NCI-H2029 treated with DMSO at 0.1 percent for 48 hours (cell line): ENCODE measurements at regions not wholly inside any gene's neighbourhood (a gene's known extent, or its start where the extent isn't known, plus 50 kb on each side); places are given as distances from the start of the nearest gene placed in this dataset.
A peak's percentile ranks its signal among the peaks of the same experiment; 100 is the strongest.
"Not testable (repeated sequence)": the region's sequence is repeated elsewhere in the genome, so short reads cannot be mapped to it uniquely, and the experiment has no call there.

Source experiments
- DNase-seq: peaks from one replicate; lab custom pipeline; 2025; lab: John Stamatoyannopoulos, UW

- DNase-seq = no peak
Observed at GRCh38 chr18:43341014-43341413, 63.7 kb upstream of the SYT4 start.

DNA sequence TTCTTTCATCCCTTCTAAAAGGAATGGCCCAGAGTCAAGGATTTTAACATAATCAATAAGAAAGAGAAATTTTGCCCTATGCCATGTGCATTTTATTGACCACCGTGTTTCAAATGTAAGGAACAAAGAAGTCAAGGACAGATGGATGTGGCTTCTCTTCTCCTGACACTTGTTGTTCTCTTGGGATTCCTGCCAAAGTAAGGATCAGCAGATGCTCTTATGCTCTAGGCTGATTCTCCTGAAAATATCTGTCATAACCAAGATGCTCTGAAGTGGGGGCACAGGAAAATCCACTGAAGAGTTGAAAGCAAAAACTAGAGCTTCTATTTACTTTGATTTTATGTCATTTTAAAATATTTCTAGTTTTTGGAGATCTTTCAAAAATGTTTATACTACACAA lies 72.9 kb upstream of the SYT4 start:
- no peak for DNase-seq

DNA sequence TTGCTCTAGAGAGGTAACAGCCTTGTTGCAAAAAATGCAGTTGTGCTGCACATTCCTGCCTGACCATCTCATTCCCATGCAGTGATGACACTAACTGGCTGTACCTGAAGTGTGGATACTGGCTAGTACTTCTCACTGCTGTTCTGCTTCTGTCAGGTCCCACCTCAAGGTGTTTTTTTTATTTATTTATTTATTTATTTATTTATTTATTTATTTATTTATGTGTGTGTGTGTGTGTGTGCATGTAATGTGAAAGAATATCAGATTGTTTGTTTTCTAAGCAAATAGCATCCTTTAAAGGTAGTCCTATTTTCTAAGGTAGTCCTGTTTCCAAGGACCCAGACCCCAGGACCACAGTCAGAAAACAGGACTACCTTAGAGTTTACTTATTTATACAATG lies 87.2 kb upstream of the SYT4 start:
- DNase-seq = no peak

GRCh38 chr18:43367895-43368294 lies 90.6 kb upstream of the SYT4 start:
- no peak for DNase-seq

GRCh38 chr18:43369311-43369710 lies 92.0 kb upstream of the SYT4 start:
- DNase-seq = not testable (repeated sequence)

- no peak for DNase-seq
Observed at GRCh38 chr18:43372773-43373172, 95.5 kb upstream of the SYT4 start.

DNA sequence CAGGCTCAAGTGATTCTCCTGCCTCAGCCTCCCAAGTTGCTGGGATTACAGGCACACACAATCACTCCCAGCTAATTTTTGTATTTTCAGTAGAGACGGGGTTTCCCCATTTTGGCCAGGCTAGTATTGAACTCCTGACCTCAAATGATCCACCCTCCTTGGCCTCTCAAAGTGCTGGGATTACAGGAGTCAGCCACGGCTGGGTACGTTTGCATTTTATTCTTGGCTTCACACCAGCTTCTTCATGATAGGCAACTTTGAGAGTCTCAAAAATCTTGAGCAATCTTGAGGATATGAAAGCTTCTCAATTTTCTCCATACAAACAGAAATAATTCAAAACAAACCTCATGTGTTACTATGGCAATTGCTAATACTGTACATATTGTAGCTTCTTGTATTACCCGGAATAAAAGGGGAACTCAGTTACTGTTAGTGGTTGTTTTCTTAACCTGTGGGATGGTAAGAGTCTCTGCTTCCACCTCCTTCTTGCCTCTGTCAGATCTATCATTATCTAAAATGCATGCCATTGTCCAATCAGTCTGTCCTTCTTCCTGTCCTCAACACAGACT lies 102.9 kb upstream of the SYT4 start:
- DNase-seq = no peak

DNA sequence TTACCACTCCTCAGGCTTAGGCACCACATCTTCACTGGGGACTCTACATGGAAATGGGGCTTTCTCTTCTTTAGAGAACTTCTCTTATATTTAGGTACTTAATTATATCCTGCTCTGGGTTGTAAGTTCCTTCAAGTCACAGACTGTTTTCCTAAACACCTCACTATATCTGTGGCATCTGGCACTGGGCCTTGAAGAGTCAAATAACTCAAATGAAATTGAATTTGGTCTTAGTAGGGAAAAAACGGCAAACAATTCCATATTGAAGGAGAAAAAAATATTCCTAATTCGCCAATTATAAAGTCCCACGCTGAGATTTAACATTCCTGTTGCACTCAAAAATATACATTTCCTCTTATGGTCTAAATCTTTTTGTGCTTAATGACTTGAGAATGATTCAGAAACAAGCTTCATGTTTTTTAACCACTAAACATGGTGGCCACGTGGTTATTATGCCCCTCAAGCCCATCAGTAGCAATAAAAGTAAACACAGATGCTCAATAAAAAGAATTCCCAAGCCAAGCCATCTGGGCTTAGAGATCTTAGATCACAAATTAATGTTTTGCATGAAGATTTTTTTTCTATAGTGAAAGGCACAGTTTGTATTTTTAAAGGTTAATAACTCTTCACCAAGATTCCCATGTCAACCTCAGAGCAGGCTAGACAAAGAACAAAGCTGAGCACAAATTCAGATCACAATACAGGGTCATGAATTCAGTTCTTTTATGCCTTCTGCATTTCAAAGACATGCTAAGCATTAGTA lies 105.5 kb upstream of the SYT4 start:
- no peak for DNase-seq

DNA sequence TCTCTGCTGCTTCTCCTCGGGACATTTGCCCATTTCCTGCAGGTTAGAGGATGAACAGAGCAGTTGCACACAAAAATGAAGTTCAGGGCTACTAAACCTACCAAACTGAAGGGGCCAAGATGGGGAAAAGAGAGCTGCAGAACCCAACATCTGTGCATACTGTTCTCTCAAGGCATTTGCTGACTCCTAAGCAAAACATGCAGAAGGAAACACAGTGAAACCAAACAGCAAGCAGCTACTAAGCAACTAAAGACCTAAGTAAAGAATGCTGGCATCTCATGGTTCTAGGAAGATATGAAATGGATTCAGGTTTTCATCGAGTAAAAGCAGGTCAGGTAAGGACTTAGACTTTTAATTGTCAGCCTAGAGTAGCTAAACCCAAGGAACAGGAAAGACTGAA lies 111.9 kb upstream of the SYT4 start:
- DNase-seq = no peak

GRCh38 chr18:43392168-43392567 lies 114.9 kb upstream of the SYT4 start:
- no peak for DNase-seq

DNA sequence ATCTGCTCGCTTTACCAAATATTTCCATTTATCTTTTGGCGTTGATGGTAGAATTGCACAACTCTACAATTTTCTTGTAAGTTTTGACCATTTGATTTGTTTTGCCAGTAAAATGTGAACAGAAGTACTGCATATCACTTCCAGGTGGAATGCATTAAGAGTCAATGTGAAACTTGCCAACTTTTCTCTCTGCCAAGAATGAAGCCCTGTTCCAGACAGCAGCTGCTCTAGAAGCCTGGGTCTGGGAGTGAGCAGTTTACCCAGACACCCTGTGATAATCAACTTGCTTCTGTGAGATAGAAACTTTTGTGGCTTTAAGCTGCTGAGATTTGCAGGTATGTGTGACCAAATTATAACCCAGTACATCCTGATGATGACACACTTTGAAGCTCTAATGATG lies 115.9 kb upstream of the SYT4 start:
- DNase-seq = no peak

DNA sequence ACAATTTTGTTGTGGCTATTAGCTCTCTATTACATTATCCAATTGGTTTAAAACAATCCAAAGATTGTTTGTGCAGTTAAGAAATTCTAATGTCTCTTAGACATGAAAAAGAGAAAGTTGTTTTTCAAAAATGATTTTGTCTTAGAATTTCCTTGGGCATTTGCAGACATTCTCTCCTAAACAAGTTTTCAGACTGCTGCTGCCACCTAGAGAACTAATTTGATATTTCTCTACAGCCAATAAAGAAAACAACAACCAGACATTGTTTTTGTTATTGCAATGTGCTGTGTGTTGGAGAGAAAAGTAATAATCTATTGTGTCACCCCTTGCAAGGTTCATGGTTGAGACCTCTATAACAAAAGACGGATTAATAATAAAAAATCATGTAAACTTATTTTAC lies 119.0 kb upstream of the SYT4 start:
- peak; percentile 22 for DNase-seq

DNA sequence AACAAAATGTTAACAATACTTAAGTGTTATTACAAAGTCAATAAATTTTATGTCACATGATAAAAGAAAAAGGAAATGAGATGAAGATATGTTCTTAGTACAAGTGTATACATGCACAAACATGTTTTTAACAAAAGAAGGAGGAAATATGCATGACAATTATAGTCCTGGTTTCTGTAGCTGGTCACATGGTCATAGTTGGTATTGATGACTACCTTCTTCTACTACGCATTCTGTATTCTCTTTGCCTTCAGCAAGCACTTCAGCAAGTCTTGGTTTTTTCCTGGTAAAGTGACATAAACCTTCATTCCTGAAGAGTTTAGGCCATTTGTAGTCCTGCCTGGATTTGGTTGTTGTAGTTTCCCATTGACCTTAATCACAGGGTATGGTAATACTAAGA lies 121.3 kb upstream of the SYT4 start:
- no peak for DNase-seq

- DNase-seq = no peak
Observed at GRCh38 chr18:43405097-43405496, 127.8 kb upstream of the SYT4 start.

- DNase-seq = no peak
Observed at GRCh38 chr18:43414006-43414405, 136.7 kb upstream of the SYT4 start.

DNA sequence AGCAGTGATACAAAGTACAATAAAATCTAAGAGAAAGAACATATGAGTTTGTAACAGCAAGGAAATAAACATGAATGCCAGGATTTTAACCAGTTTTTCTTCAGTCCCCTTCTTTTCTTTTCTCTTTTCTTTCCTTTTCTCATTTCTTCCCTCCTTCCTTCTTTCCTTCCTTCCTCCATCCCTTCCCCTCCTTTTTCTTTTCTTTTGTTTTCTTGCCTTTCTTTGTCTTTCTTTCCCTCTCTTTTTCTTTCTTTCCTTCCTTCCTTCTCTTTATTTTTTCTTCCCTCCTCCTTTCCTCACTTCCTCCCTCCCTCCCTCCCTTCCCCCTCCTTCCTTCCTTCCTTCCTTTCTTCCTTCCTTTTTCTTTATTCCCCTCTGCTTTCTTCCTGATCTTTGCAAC lies 142.8 kb upstream of the SYT4 start:
- DNase-seq = no peak

DNA sequence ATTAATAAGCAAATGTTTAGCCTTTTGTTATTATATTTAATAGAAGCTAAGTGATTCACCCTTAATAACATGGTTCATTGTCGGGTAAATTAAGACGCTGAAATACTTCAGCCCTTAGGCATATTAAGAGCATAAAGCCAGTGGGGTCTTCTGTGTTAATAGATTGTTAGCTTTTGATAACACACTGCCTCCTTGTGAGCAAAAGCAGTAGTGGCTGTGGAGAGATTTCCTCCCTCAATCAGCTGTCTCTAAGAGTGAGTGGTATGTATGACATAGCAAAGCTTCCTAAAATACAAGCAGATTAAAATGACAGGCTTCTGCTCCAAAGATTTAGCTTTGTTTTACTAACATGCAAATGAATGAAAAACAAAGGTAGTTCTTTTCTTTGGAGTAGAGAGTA lies 143.7 kb upstream of the SYT4 start:
- no peak for DNase-seq

DNA sequence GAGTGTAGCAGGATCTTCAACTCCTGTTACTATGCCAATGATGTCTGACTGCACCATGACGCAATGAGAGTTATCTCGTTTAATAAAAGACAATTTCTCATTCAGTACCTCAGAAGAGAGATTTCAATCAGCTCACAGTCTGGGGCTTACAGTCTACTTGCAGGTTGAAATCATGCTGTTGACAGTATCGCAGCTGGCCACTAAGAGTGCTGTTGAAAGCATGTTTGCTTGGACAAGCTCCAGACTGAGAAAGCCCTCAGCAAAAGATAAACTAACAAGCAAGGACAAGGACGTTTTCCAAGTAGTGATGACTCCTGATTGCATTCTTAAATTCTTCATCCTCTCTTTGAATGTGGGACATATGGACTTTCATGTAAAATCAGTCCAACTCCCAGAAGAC lies 145.2 kb upstream of the SYT4 start:
- peak; percentile 9 for DNase-seq

DNA sequence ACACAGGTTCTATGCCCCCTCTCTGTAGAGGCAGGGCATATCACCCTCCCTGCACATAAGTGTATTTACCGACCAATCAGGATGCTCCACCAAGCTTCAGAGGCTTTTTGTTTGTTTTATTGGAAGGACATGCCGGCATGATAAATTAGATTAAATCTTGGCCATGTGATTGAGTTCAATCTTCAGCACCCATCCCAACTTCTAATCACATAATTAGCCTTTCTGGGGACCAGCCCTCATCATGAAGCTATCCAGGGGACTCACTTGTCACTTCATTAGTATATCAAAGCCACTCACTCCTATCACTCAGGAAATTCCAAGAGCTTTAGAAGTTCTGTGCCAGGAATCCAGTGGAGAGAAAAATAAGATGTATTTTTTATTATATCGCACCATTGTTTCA lies 158.6 kb upstream of the SYT4 start:
- no peak for DNase-seq

DNA sequence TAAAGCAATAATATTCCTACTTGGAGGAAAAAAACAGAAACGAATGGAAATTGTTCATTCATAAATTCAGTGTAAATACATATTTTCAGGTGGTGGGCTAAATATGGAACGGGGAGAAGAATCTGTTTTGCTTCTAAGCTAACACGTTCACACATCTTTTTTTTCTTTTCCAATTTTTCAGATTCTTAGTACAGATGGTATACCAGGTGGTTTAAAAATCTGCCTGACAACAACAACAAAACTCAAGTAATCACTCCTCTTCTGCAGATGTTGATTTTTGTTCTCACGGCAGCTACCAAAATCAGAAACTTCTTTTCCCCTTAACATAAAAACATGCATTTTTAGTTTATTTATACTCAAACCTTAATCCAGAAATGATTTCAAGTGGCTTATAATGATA lies 164.8 kb upstream of the SYT4 start:
- no peak for DNase-seq

- DNase-seq = no peak
Observed at GRCh38 chr18:43442571-43442970, 165.3 kb upstream of the SYT4 start.

GRCh38 chr18:43465483-43465882 lies 188.2 kb upstream of the SYT4 start:
- no peak for DNase-seq

- DNase-seq = no peak
Observed at GRCh38 chr18:43471873-43472272, 194.6 kb upstream of the SYT4 start.

DNA sequence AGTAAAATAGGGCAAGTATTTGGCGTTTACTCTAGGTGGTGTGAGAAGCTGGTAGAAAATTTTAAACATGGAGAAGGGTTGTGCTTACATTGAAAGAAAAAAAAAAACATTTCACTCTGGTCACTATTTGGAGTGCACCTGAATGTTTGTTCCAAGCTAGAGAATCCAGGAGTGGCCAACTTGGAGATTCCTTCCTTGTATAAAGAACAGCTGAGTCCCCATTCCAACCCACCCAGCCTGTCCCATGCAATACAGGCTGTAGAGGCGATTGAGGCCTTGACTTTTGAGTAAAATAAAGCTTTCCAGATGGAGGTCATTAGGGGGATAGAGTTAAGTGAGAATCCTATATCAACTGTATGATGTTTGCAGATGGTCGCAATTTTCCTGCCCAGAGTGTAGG lies 203.8 kb upstream of the SYT4 start:
- DNase-seq = no peak
